ENCODE measurements at regions not wholly inside any gene's neighbourhood (a gene's known extent, or its start where the extent isn't known, plus 50 kb on each side); places are given as distances from the start of the nearest gene placed in this dataset.
A peak's percentile ranks its signal among the peaks of the same experiment; 100 is the strongest.
"Not testable (repeated sequence)": the region's sequence is repeated elsewhere in the genome, so short reads cannot be mapped to it uniquely, and the experiment has no call there.

DNA sequence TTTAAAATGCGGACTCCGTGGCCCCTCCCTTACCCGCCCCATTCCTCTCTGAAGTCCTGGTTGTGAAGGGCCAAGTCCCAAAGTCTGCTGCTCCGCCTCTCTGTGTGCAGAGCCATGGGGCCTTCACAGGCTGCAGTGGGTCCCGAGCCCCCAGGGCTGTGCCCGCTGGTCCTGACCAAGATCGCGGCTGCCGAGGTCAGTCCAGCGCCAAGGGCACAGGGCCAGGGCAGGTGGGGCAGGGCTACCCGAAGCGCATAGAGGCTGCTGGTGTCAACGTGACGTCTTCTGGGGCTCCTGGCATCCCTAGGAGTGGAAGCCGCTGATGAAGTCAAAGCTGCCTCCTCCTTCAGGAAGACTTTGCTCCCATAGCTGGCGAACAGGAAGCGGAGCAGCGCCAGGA, 858.8 kb downstream of the TUBA3C start:
- DNase-seq: not testable (repeated sequence)

DNA sequence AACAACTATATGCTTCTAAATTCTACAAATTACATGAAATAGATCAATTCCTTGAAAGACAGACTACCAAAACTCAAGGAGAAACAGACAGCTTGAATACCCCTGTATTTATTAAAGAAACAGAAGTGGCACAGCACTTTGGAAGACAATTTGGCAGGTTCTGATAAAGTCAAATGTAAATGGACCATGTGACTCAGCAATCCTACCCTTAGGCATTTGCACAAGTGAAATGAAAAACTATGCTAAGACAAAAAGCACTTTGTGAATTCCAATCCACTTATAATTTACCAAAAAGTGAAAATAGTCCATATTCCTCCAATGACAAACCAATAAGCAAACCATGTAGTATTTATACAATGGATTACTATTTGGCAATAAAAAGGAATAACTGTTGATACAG, 862.0 kb downstream of the TUBA3C start:
- DNase-seq: not testable (repeated sequence)

- not testable (repeated sequence) for DNase-seq
Measured at GRCh38 chr13:18303240-18303813, 878.3 kb downstream of the TUBA3C start.

GRCh38 chr13:18300968-18301367, 880.7 kb downstream of the TUBA3C start:
- DNase-seq: not testable (repeated sequence)

DNA sequence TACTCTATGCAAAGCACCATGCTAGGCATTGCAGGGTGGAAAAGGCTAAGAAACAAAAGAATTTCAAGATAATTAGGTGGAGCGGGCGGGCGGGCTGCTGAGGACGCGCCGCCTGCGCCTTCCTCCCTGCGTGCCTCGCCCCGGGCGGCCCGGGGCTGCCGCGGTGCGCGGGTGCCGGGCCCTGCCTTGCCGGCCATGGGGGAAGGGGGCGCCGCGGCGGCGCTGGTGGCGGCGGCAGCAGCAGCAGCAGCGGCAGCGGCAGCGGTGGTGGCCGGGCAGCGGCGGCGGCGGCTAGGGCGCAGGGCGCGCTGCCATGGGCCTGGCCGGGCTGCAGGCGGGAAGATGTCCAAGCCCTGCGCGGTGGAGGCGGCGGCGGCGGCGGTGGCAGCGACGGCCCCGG, 884.3 kb downstream of the TUBA3C start:
- not testable (repeated sequence) for DNase-seq

DNA sequence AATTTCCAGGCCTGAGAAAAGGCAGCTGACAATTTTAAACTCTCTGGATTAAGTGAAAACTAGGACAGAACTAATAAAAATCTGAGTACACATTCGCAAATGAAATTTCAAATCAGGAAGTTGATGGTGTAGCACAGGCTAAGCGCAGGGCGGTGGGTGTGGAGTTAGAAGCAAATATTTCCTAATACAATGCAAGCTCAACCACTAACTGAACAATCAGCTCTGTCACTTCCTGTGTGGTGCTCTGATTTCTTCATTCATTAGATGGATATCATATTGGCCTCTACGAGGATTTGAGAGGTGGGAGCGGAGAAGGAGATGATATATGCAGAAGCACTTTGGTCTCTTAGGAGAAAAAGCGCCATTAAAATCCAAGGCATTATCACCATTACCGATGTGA, 885.0 kb downstream of the TUBA3C start:
- DNase-seq: not testable (repeated sequence)

- DNase-seq: not testable (repeated sequence)
Measured at GRCh38 chr13:18294311-18294710, 887.3 kb downstream of the TUBA3C start.

DNA sequence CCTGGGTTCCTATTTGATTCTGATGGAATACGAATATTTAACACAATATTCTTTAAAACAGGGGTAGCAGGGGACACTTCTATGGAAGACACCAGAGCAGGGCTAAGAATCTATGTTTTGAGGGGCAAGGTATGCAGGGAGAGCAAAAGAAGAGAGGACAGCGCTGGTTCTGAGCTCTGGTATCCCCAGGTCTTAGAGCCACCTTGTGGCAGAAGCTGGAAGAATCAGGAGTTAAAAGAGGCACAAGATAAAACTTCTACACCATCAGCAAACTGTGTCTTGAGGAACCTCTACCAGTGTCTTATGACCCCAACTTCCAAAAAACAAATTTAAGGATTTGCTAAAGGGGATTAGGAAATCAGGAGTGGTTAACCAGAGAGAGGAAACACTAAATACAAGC, 894.8 kb downstream of the TUBA3C start:
- not testable (repeated sequence) for DNase-seq

DNA sequence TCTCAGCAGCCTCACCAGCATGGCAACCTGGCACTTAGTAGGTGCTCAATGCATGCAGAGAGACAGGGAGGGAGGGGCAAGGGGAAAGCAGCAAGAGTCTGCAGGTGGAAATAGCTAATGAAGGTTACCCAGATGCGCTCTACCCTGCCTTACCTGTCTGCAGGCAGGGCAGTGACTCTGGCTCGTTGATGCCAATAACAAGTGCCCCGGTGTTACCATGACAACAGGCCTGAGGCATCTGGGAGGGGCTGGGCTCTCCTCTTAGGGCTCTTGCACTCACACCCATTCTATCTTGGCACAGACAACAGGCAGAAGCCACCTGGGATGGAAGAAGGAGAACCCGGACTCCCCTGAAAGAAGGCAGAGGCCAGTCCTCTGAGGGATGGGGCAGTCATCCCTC, 896.0 kb downstream of the TUBA3C start:
- DNase-seq: not testable (repeated sequence)

DNA sequence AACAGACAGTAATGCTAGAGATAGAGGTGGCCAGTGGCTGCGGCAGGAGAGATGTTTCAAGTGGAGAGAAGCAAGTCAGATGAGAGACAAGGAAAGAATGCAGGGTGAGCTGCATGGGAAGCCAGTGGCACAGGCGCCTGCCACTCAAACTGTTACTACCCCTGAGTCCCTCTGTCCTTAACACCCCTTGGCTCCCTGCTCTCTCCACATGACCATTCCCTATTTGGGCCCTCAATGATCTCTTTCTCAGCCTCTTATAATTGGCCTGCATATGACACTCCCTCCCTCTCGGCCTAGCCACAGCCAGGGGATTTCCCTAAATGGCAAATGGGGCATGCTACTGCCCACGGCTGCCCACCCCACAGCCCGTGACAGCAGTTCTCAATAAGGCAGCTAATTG, 897.6 kb downstream of the TUBA3C start:
- DNase-seq: not testable (repeated sequence)

GRCh38 chr13:18281829-18282597, 899.6 kb downstream of the TUBA3C start:
- not testable (repeated sequence) for DNase-seq

DNA sequence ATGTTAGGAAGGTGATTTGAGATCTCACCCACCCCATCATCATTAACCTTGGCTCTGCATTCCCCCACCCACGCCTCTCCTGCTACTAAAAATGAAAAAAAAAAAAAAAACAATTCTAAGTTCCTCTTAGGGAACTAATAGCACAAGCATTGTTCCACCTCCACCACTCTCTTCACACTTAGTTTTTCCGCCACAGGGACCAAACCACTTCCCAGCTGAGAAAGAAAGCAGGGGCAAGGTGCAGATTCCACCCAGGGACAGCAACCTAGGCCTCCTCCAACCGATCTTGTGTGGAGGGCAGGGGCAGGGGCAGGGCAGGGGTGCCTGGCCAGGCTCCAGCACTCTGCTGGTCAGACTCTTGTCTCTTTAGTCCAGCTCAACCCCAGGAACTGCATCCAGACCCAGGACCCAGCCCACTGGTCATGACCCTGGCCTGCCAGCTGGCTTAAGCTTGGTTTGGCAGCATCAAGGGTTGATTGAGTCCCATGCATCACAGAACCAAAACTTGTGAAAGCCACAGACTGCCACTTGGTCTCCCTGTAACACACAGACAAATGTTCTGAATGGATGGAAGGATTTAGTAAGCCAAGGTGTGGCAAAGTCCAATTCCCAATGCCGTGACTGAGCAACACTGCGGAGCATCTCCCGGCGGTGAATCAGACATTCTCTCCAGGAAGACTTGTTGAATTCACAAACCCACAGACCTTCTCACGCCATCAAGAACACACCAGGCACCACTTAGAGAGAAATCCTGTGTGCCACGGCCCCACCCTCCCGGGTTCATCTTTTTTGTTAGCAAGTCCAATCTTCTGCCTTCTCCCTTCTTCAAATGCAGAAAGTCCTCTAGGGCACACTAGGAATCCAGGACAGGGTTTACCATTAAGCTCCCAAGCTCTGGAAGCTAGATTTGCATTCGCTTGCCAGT, 900.5 kb downstream of the TUBA3C start:
- DNase-seq: not testable (repeated sequence)

DNA sequence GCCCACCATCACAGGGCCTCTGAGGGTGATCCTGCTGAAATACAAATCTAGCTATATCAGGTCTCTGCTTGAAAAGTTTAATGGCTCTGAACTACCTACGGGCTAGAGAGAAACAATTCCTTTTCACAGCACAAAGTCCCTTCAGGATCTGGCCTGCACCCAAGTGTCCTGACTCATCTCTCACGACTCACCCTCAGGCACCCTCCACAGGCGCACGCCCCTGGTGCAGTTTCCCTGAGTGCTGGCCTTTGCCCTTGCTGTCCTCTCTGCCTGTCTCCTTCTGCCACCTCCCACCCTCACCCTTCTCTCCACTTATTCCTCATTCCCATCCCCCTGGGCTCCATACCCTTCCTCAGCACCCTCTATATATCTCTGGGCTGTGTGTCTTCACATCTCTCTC, 901.7 kb downstream of the TUBA3C start:
- DNase-seq: peak in 1 of 2 experiments; percentile 2

- DNase-seq: not testable (repeated sequence)
Measured at GRCh38 chr13:18277372-18277771, 904.3 kb downstream of the TUBA3C start.

DNA sequence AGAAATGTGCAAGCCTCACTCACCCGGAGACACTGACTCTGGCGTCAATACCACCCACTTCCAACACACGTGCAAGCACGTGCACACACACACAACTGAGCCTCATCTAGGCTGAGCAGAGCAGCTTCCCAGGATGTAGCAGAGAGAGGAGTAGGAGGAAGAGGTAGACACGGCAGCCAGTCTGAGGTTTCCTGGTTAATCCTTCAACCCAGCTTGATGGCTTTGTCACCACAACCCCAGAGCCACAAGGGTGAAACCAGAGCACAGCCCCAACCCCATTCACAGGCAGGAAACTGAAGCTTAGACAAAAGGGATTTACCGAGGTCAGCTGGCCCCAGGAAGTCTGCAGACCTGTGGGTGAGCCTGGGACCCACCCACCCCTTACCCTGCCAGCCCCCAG, 905.3 kb downstream of the TUBA3C start:
- DNase-seq: not testable (repeated sequence)

DNA sequence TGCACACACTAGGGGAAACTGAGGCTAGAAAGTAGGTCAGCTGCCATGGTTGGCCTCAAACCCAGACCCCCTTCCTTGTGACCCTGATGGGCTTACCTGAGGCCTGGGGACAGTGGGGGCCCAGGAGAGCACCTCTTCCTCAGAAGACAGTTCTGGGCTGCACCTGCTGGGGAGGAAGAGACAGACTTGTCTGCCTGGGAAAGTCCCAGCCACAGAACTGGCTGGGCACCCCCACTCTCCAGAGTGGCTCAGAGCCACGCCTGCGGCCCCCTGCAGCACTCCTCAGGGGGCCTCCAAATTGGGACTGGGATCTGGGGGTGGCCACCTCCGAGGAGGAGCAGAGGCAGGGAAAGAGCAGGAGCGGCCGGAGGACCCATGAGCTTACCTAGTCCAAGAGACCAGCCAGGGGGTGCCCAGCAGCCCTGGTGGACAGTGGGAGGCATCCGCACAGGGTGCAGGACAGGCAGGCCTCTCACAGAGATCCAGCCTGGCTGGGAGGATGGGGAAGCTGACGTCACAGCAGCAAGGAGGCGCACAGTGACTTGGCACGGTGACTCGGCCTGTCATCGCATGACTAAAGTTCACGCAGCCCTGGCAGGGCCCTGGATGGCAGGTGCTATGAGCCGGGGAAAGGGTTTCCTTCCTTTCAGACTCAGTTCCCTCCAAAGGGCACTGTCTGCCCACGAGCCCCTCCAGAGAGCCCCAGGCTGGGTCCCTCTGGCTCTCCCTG, 907.7 kb downstream of the TUBA3C start:
- not testable (repeated sequence) for DNase-seq

DNA sequence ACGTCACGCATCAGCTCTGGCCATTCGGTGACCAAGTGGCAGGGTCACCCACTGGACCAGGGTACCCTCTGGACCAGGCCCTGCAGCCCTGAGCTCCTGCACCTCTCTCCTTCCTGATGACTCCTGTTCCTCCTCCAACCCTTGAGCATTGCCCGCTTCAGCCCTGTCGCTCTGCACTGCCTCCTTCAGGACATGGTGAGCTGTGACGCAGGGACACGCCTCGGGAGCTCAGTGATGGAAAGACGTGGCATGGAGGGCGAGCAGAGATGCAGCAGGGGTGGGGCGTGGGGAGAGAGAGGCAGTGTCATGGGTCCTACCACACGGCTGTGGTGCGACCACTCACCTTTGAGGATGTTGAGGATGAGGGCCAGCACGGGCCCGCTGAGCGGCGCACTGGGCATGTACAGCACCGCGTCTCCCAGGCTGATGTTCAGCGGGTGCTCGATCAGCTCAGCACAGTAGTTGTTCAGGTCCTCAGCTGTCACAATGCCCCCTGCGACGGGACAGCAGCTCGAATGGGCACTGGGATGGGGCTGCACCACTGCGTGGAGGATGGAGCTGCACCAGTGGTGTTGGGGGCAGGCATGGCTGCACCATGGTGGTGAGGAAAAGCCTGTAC, 922.7 kb downstream of the TUBA3C start:
- not testable (repeated sequence) for DNase-seq

- not testable (repeated sequence) for DNase-seq
Measured at GRCh38 chr13:18257686-18258085, 923.9 kb downstream of the TUBA3C start.

DNA sequence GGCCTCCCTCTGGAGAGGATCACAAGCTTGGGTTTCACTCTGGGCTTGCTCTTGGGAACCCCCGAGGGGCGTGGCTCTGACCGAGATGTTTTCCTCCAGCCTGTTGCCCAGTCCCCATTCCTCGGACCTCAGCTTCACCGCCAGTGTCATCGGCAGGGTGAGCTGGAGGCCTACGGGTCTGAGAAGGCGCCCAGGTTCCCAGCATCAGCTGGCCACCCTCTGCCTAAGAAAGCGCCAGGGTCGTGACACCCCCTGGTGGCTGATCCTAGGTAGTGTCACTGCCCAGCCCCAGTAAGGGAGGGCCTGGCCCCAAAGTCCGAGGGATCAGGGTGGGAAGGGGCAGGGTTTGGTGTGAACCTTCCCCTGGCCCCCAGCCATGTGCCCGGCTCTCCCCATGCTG, 928.8 kb downstream of the TUBA3C start:
- not testable (repeated sequence) for DNase-seq

DNA sequence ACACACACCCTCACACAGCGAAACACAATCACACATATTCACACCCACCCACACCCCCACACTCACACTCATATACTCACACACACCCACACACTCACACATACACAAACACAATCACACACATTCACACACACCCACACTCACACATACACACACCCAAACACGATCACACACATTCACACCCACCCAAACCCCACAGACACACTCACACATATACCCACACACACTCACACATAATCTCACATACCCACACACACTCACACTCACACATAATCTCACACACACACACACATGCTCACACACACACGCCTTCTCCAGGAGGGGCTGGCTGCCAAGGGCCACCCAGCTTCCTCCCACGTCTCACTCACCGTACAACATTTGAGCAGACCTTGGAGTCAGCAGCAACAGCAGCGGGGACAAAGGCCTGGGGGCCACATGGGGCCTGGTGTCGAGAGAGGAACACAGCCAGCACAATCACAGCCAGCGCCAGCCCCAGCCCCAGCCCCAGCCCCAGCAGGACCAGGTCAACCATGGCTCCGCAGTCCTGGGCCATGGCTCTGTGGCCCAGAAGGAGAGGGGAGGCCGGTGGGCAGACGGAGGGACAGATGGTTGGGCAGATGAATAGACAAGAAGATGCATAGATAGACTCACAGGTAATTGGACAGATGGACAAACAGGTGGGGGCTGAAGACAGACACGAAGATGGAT, 932.9 kb downstream of the TUBA3C start:
- DNase-seq: not testable (repeated sequence)

GRCh38 chr13:18240086-18240485, 941.5 kb downstream of the TUBA3C start:
- not testable (repeated sequence) for DNase-seq
